Calu3 (cell line): ENCODE measurements at regions not wholly inside any gene's neighbourhood (a gene's known extent, or its start where the extent isn't known, plus 50 kb on each side); places are given as distances from the start of the nearest gene placed in this dataset.

Source experiments
- BruUV-seq: library from RNA; stranded (reverse); fragments of 400-500 nt; replicated peaks from 2 replicates; lab custom pipeline; 2021; lab: Mats Ljungman, UMichigan
- CTCF ChIA-PET: fragments of 300-600 bp; sonication (Branson Sonifier 250); formaldehyde crosslinking; loops from one replicate; lab custom pipeline; 2022; ENCODE audit warnings: antibody characterized with exemption; lab: Charles Lee
- DNase-seq: peaks from one replicate; pipeline ENCODE4 v3.0.0; 2022
- H3K27ac Mint-ChIP-seq: one replicate; pipeline ENCODE4 v1.8.0; 2022; ENCODE audit warnings: mixed read lengths; ENCODE audit not compliant: unreplicated experiment
- H3K27me3 Mint-ChIP-seq: one replicate; pipeline ENCODE4 v1.8.0; 2022; ENCODE audit warnings: mixed read lengths; ENCODE audit not compliant: unreplicated experiment
- H3K36me3 Mint-ChIP-seq: one replicate; pipeline ENCODE4 v1.8.0; 2022; ENCODE audit warnings: mild to moderate bottlenecking, moderate library complexity, mixed read lengths; ENCODE audit not compliant: insufficient read depth, unreplicated experiment
- H3K4me1 Mint-ChIP-seq: one replicate; pipeline ENCODE4 v1.8.0; 2022; ENCODE audit warnings: mild to moderate bottlenecking, low read depth, mixed read lengths; ENCODE audit not compliant: unreplicated experiment
- H3K4me3 Mint-ChIP-seq: one replicate; pipeline ENCODE4 v1.8.0; 2022; ENCODE audit warnings: mild to moderate bottlenecking, low read depth, moderate library complexity, mixed read lengths; ENCODE audit not compliant: unreplicated experiment
- H3K9me3 Mint-ChIP-seq: one replicate; pipeline ENCODE4 v1.8.0; 2022; ENCODE audit warnings: low read depth, mixed read lengths; ENCODE audit not compliant: unreplicated experiment
- CTCF ChIP-seq: fragments of 200-600 bp; IDR thresholded peaks from one replicate; pipeline ENCODE4 v1.8.0; 2022; ENCODE audit warnings: antibody characterized with exemption; ENCODE audit not compliant: unreplicated experiment
- intact Hi-C: fragments of 100-400 bp; cut with micrococcal nuclease; formaldehyde crosslinking; loops from one replicate; pipeline ENCODE4 v1.10.0; 2022; ENCODE audit not compliant: unreplicated experiment

- BruUV-seq: no TSS peak
- H3K4me3 Mint-ChIP-seq: no peak overlapping the region
- no peak for TF ChIP-seq CTCF
- H3K9me3 Mint-ChIP-seq: no peaks in the 10 kb centered on the region
- CTCF ChIA-PET: no interaction called here
- intact Hi-C loops: no loop called here
- no peaks in the 10 kb centered on the region for H3K36me3 Mint-ChIP-seq
- no peaks in the 10 kb centered on the region for H3K27me3 Mint-ChIP-seq
- H3K4me1 Mint-ChIP-seq: no peaks in the 10 kb centered on the region
- DNase-seq: no peak
- no peak overlapping the region for H3K27ac Mint-ChIP-seq
Observed at GRCh38 chr2:122506620-122507019, 751.2 kb downstream of the TSN start.

GRCh38 chr2:122507261-122507660 is 751.8 kb downstream of the TSN start:
- no peaks in the 10 kb centered on the region for H3K9me3 Mint-ChIP-seq
- intact Hi-C loops: no loop called here
- DNase-seq: no peak
- H3K4me1 Mint-ChIP-seq: no peaks in the 10 kb centered on the region
- H3K36me3 Mint-ChIP-seq: no peaks in the 10 kb centered on the region
- no TSS peak for BruUV-seq
- CTCF ChIA-PET: no interaction called here
- no peaks in the 10 kb centered on the region for H3K27me3 Mint-ChIP-seq
- no peak overlapping the region for H3K4me3 Mint-ChIP-seq
- TF ChIP-seq CTCF: no peak
- no peak overlapping the region for H3K27ac Mint-ChIP-seq

GRCh38 chr2:122512091-122512490 is 756.6 kb downstream of the TSN start:
- no peak for TF ChIP-seq CTCF

GRCh38 chr2:122514451-122514996 is 759.1 kb downstream of the TSN start:
- CTCF ChIA-PET: no interaction called here
- no peak for TF ChIP-seq CTCF
- Mint-ChIP-seq H3K27ac (no peak overlapping the region), H3K36me3 (no peaks in the 10 kb centered on the region), H3K4me1 (no peaks in the 10 kb centered on the region), H3K9me3 (peaks cover under 1% of the 10 kb centered on the region), H3K4me3 (no peak overlapping the region), H3K27me3 (no peaks in the 10 kb centered on the region)
- no TSS peak for BruUV-seq
- intact Hi-C loops: no loop called here
- no peak for DNase-seq

More at GRCh38 chr2:122512091-122512490, 756.6 kb downstream of the TSN start:
- Mint-ChIP-seq H3K27me3 (no peaks in the 10 kb centered on the region), H3K4me3 (no peak overlapping the region), H3K27ac (no peak overlapping the region), H3K9me3 (no peaks in the 10 kb centered on the region), H3K4me1 (no peaks in the 10 kb centered on the region), H3K36me3 (no peaks in the 10 kb centered on the region)
- no peak for DNase-seq
- intact Hi-C loops: no loop called here
- no TSS peak for BruUV-seq
- CTCF ChIA-PET: no interaction called here
